MM.1S (cell line): ENCODE measurements at regions not wholly inside any gene's neighbourhood (a gene's known extent, or its start where the extent isn't known, plus 50 kb on each side); places are given as distances from the start of the nearest gene placed in this dataset.

Experiments used
- DNase-seq: peaks from one replicate; pipeline ENCODE4 v3.0.0-alpha.2; 2015
- H2AFZ ChIP-seq: fragments of 300-600 bp; sonication (generic); 2 replicates; pipeline ENCODE4 v1.6.0; 2016; ENCODE audit warnings: antibody characterized with exemption, low read length
- H3F3A ChIP-seq: fragments of 300-600 bp; sonication (generic); 2 replicates; pipeline ENCODE4 v1.6.1; 2016; ENCODE audit warnings: mild to moderate bottlenecking, antibody characterized with exemption, low read length, moderate library complexity, mixed read lengths; ENCODE audit not compliant: insufficient read depth
- H3K27ac ChIP-seq: fragments of 300-600 bp; sonication (generic); 2 replicates; pipeline ENCODE4 v1.5.1; 2016; ENCODE audit warnings: mild to moderate bottlenecking, low read length
- H3K27me3 ChIP-seq: fragments of 300-600 bp; sonication (generic); replicated peaks from 2 replicates; pipeline ENCODE4 v1.6.0; 2016; ENCODE audit warnings: low read length; ENCODE audit not compliant: insufficient read depth
- H3K36me3 ChIP-seq: fragments of 300-600 bp; sonication (generic); replicated peaks from 2 replicates; pipeline ENCODE4 v1.6.1; 2016; ENCODE audit warnings: mild to moderate bottlenecking, low read length, mixed read lengths; ENCODE audit not compliant: insufficient read depth
- H3K4me1 ChIP-seq: fragments of 300-600 bp; sonication (generic); 2 replicates; pipeline ENCODE4 v1.6.1; 2016; ENCODE audit warnings: low read length, mixed read lengths
- H3K4me2 ChIP-seq: fragments of 300-600 bp; sonication (generic); 2 replicates; pipeline ENCODE4 v1.6.0; 2016; ENCODE audit warnings: low read depth, low read length
- H3K4me3 ChIP-seq: fragments of 300-600 bp; sonication (generic); 2 replicates; pipeline ENCODE4 v1.5.1; 2016; ENCODE audit warnings: low read length, mixed read lengths
- H3K79me2 ChIP-seq: fragments of 300-600 bp; sonication (generic); 2 replicates; pipeline ENCODE4 v1.6.1; 2016; ENCODE audit warnings: mixed run types, low read length, mixed read lengths
- H3K9ac ChIP-seq: fragments of 300-600 bp; sonication (generic); 2 replicates; pipeline ENCODE4 v1.6.1; 2016; ENCODE audit warnings: low read length, mixed read lengths
- H3K9me2 ChIP-seq: fragments of 300-600 bp; sonication (generic); replicated peaks from 2 replicates; pipeline ENCODE4 v1.6.1; 2016; ENCODE audit warnings: mild to moderate bottlenecking, low read length, mixed read lengths; ENCODE audit not compliant: insufficient read depth
- H3K9me3 ChIP-seq: fragments of 300-600 bp; sonication (generic); replicated peaks from 2 replicates; pipeline ENCODE4 v1.6.1; 2016; ENCODE audit warnings: mild to moderate bottlenecking, low read length, mixed read lengths; ENCODE audit not compliant: insufficient read depth
- H4K20me1 ChIP-seq: fragments of 300-600 bp; sonication (generic); 2 replicates; pipeline ENCODE4 v1.6.1; 2016; ENCODE audit warnings: mild to moderate bottlenecking, low read length, moderate library complexity, mixed read lengths; ENCODE audit not compliant: insufficient read depth
- CTCF ChIP-seq: fragments of 300-600 bp; sonication (generic); IDR thresholded peaks from 2 replicates; pipeline ENCODE4 v1.5.1; 2016; ENCODE audit warnings: antibody characterized with exemption, low read length, mixed read lengths
- EZH2 ChIP-seq: fragments of 300-600 bp; sonication (generic); optimal IDR thresholded peaks from 2 replicates; pipeline ENCODE3; 2017; ENCODE audit warnings: low read depth, mild to moderate bottlenecking, antibody characterized with exemption, low read length, mixed read lengths
- EZH2phosphoT487 ChIP-seq: fragments of 300-600 bp; sonication (generic); IDR thresholded peaks from 2 replicates; pipeline ENCODE4 v1.6.1; 2018; ENCODE audit warnings: antibody characterized with exemption, low read length

GRCh38 chr10:58967551-58968388 lies 208.7 kb upstream of the PHYHIPL start:
- no peaks in the 10 kb centered on the region for H3K27me3 ChIP-seq
- H3K4me2 ChIP-seq, result no peak overlapping the region
- no peak for DNase-seq
- H3K9me2 ChIP-seq, result no peaks in the 10 kb centered on the region
- H2AFZ ChIP-seq, result no peak overlapping the region
- no peak overlapping the region for H3K27ac ChIP-seq
- H3K79me2 ChIP-seq, result no peaks in the 10 kb centered on the region
- no peaks in the 10 kb centered on the region for H4K20me1 ChIP-seq
- no peaks in the 10 kb centered on the region for H3K9me3 ChIP-seq
- no peak for TF ChIP-seq CTCF
- TF ChIP-seq EZH2, result no peak
- no peak for TF ChIP-seq EZH2phosphoT487
- no peak overlapping the region for H3K9ac ChIP-seq
- H3K4me1 ChIP-seq, result no peaks in the 10 kb centered on the region
- no peak overlapping the region for H3K4me3 ChIP-seq
- no peaks in the 10 kb centered on the region for H3F3A ChIP-seq
- no peaks in the 10 kb centered on the region for H3K36me3 ChIP-seq

DNA sequence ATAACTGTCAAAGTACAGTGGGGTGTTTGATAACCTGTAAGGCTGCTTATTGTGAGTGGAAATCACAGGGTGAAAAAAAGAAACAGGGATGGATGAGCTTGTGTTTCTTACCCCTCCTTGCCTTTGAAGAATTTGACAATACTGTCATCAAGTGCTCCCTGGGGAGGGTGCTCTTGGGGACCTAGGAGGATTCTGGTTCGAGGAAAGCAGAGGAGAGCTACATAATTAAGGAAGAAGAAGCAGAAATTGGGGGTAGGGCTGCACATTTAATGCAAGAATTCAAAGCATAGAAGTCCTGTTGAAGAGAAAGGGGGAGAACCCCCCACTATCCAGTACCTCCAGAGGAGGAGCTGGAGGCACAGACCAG lies 208.1 kb upstream of the PHYHIPL start:
- Histone ChIP-seq H3K4me3 (no peak overlapping the region), H3K9me3 (no peaks in the 10 kb centered on the region), H4K20me1 (no peaks in the 10 kb centered on the region), H3K4me1 (no peaks in the 10 kb centered on the region), H3K27ac (no peak overlapping the region), H3K9me2 (no peaks in the 10 kb centered on the region), H3K36me3 (no peaks in the 10 kb centered on the region), H3K79me2 (no peaks in the 10 kb centered on the region), H3F3A (no peaks in the 10 kb centered on the region), H3K27me3 (no peaks in the 10 kb centered on the region), H2AFZ (no peak overlapping the region), H3K4me2 (no peak overlapping the region), H3K9ac (no peak overlapping the region)
- no peak for DNase-seq
- no peak for TF ChIP-seq EZH2phosphoT487
- TF ChIP-seq CTCF, result no peak
- no peak for TF ChIP-seq EZH2

DNA sequence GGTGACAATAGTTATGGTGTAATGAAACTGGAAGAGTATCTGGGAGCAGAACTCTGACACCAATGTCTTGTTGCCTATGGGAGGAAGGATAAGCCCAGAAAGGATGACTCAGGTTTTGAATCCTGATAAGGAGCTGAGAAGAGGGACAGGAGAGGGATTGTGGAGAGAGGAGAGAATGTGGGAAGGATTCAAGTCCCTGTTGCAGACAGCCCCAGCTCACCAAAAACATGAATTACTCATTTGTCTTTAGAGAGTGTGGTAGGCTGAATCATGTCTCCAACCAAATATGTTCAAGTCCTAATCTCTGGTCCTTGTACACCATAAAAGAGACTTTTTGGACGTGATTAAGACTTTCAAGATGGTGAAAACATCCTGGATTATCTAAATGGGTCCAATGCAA lies 206.9 kb upstream of the PHYHIPL start:
- Histone ChIP-seq H4K20me1 (no peaks in the 10 kb centered on the region), H2AFZ (no peak overlapping the region), H3K27me3 (no peaks in the 10 kb centered on the region), H3K4me2 (no peak overlapping the region), H3K36me3 (no peaks in the 10 kb centered on the region), H3F3A (no peaks in the 10 kb centered on the region), H3K4me1 (no peaks in the 10 kb centered on the region), H3K9me3 (no peaks in the 10 kb centered on the region), H3K79me2 (no peaks in the 10 kb centered on the region), H3K9me2 (no peaks in the 10 kb centered on the region), H3K4me3 (no peak overlapping the region), H3K27ac (no peak overlapping the region), H3K9ac (no peak overlapping the region)
- DNase-seq, result no peak
- TF ChIP-seq EZH2phosphoT487, result no peak
- TF ChIP-seq EZH2, result no peak
- no peak for TF ChIP-seq CTCF
